GM12892 (cell line): ENCODE measurements at regions not wholly inside any gene's neighbourhood (a gene's known extent, or its start where the extent isn't known, plus 50 kb on each side); places are given as distances from the start of the nearest gene placed in this dataset.

Experiments
- DNase-seq: peaks from one replicate; pipeline ENCODE4 v3.0.0; 2011; ENCODE audit not compliant: insufficient read length
- FAIRE-seq: peaks from 2 replicates; lab custom pipeline; 2011; peaks lifted over from hg19 to GRCh38; lab: Jason Lieb, UNC
- POLR2A ChIP-seq: IDR thresholded peaks from 2 replicates; pipeline ENCODE4 v1.6.1; 2011; ENCODE audit warnings: low read depth, low read length, control low read depth
- POLR2AphosphoS5 ChIP-seq: IDR thresholded peaks from 2 replicates; pipeline ENCODE4 v1.6.1; 2011; ENCODE audit warnings: low read depth, low read length, control low read depth
- TAF1 ChIP-seq: IDR thresholded peaks from 2 replicates; pipeline ENCODE4 v1.6.1; 2011; ENCODE audit warnings: low read depth, mild to moderate bottlenecking, control low read depth, low read length, borderline replicate concordance

DNA sequence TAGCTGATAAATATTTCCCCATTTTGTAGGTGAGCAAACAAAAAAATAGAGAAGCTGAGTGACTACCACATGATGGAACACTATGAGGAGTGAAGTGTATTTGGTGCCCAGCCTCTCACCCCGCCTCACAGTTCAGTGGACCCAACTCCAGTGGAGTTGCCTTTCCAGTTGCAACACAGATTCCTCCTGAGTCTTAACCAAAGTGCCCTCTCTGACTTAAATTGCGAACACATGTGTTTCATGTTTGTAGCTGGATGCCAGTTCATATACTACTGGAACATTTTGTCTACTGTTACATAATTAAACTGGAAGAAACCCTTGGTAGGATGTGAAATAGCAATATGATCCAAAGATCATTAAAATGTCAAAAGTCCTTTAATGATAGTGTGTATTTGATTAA is 448.9 kb downstream of the COL12A1 start:
- DNase-seq (no peak), FAIRE-seq (no peak)
- TF ChIP-seq TAF1, result no peak

DNA sequence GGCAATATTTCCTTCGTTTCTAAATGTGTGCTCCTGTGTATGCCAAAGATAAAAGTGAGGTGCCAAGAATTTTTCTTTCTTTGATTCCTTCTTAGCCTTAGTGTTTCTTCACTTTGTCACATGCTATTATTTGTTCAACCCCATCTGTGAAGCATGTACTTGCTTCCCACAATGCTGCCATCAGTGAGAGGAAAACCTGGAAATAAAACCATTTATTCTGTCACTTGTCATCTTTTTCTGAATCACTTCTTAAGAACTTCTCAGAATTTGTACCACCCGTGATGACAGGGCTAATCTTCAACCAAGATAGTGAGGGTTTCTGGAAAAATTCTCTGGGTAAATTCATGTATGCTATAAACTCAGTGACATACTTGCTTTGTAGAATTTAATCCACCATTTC is 450.1 kb downstream of the COL12A1 start:
- no peak for TF ChIP-seq POLR2A
- TF ChIP-seq TAF1, result no peak
- TF ChIP-seq POLR2AphosphoS5, result no peak
- FAIRE-seq, result no peak
- DNase-seq, result no peak

DNA sequence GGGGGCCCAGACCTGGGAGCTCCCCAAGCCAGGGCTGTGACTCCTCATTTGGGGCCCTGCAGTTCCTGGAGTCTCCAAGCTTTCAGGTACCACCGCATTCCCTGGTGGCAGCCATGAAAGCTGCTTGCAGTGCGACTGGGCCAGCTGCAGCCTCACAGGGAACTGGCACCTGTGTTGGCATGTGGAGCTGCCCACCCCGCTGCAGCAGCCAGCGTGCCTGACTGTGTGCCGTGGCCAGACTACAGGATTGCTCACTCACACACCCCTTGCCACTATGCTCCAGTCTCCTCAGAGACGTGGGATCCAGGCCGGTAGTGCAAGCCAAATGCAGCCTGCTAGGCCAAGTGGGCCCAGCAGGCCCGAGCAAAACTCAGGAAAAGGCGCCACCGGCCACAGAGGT is 450.7 kb downstream of the COL12A1 start:
- no peak for TF ChIP-seq TAF1
- no peak for TF ChIP-seq POLR2A
- no peak for FAIRE-seq
- no peak for DNase-seq

DNA sequence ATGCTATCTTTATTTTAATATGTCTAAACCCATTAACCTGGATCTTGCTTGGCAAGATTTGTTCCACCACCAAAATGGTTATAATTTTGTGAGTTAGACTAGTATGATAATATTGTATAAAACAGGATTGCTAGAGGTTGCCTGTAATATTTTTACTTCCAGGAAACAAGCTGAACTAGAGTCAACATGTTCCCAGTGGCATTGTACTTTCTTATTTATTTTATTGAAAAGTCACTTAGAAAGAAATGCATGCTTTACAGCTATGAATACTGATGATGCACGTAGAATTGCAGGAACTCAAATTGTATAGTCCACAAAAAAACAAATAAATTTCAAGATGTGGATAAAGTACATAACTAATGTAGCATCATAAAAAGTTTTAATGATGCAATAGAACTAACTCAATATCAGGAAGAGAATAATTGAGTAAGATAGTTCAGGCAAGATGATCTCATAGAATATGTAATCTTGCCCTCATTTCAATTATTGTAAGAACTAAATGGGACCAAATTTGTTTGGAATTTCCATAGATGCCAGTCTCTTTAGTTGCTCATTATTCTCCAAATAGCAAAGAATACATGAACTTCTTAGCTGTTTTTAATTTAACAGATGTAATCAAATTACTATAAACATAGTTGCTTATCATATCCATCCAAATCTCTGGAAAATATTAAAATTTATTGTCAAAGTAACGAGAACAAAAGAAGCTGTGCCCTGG is 451.8 kb downstream of the COL12A1 start:
- DNase-seq (no peak), FAIRE-seq (no peak)
- no peak for TF ChIP-seq POLR2A
- TF ChIP-seq POLR2AphosphoS5, result no peak

DNA sequence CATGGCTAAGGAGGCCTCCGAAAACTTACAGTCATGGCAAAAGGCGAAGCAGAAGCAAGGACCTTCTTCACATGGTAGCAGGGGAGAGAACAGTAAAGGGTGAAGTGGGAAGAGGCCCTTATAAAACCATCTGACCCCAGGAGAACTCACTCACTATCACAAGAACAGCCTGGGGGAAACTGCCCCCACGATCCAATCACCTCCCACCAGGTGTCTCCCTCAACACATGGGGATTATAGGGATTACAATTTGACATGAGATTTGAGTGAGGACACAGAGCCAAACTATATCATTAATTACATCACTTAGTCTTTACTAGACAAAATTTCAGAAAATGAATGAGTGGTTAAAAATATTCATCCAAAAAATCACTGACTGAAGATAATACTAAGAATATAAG is 453.6 kb downstream of the COL12A1 start:
- no peak for TF ChIP-seq POLR2A
- no peak for TF ChIP-seq TAF1
- TF ChIP-seq POLR2AphosphoS5, result no peak
- DNase-seq, result no peak
- no peak for FAIRE-seq

DNA sequence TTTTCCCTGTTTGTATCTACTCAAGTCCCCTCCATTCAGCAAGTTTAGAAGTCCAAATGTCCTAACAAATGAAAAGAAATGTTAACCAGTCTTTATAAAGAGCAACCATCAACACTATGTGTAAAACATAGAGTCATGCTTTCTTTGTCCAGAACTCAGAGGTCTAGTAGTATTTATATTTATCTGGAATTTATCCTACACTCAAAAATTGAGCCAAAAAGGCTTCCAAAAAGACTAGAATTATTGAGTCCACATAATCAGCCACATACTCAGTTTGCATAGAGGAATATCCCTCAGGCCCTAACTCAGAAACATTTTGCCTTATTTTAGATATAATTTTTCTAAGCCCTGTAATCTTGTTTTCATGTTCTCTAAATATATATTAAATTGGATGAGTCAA is 455.0 kb downstream of the COL12A1 start:
- no peak for TF ChIP-seq POLR2A
- TF ChIP-seq TAF1, result no peak
- TF ChIP-seq POLR2AphosphoS5, result no peak
- FAIRE-seq (no peak), DNase-seq (no peak)

DNA sequence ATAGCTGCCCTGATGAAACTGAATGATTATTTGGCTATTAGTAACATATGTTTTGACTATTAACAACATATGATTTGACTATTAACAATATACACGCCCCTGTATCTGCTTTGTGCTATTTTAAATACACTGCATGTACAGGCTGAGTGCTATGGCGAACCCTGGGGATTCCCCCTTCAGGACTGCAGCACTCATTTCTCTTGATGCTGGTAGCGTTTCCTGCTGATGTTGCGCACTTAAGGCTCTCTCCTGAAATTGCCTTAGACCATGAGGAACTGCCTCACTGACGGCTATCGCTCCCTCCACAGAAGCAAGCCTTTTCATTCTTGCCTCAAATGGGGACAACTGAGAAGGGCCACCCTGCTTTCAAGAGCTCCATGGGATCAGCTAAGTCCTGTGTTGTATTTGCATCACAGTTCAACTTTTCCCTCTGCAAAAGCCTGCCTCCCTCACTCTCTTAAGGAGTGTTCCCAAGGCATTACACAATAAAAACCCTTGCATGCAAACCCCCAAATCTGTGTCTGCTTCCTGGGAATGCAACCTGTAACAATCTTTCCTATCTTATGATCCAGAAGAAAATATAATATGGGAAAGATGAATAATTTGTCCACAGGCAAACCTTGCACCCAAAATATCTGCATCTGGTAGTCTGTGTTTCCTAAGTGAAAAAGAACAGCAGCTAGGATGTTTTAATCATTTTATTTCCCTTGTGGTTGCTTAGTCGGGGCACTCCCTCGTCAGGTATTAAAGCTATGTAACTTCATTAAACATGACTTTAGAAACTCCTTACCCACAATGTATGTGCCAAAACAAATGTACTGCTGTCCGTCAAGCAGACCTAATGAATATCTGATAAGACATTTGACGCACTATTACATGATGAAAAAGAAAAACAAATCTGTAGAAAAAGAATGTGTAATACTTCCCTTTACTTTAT is 456.4 kb downstream of the COL12A1 start:
- TF ChIP-seq TAF1 (no peak), POLR2AphosphoS5 (no peak), POLR2A (no peak)
- no peak for DNase-seq
- peak; percentile 71 for FAIRE-seq

DNA sequence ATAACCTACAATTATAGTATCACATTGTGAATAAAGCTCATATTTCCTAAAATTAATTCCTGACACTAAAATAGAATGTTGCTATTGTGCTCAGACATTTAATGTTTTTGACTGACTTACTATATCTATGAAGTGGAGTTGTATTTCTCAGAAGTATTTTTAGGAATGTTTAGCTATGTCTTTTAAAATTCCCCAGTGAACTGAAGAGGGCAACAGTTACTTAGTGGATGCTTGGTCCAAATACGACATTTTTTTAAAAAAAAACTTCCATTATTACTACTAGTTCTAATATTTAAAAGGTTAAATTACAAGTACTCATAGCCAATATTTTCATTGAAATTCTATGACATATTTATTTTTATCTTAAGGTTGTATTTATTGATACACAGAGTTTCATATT is 460.2 kb downstream of the COL12A1 start:
- TF ChIP-seq POLR2AphosphoS5, result no peak
- no peak for TF ChIP-seq TAF1
- TF ChIP-seq POLR2A, result no peak
- FAIRE-seq (no peak), DNase-seq (no peak)

DNA sequence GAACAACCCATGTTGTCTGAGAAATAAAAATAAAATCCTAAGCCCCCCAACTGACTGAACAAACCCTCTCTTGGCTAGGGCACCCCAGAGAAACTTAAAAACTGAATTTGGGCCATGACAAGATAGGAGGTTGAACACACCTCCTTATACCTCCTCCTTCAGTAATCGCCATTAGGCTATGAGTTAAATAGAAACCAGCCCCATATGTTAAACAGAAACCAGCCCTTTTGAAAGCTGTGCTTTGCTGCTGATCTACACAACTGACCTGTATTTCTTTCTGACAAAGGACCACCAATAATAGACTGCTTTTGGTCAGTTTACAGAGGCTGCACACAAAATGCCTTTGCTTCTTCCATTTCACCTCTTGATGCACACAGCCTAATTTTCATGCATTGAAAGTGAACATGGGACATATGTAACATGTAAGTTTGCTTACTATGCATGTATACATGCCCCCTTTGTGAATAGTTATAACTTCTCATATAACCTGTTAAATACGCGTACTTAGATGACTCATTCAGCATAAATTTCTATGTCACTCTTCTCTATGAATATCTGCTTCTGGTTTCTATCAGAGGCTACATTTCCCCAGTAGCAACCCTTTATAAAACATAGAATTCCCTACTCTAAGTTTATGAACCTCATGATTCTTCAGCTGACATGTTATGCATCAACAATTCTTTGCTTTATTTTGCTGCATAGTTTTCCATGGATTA is 462.9 kb downstream of the COL12A1 start:
- DNase-seq (no peak), FAIRE-seq (peak; percentile 66)
- no peak for TF ChIP-seq POLR2A

DNA sequence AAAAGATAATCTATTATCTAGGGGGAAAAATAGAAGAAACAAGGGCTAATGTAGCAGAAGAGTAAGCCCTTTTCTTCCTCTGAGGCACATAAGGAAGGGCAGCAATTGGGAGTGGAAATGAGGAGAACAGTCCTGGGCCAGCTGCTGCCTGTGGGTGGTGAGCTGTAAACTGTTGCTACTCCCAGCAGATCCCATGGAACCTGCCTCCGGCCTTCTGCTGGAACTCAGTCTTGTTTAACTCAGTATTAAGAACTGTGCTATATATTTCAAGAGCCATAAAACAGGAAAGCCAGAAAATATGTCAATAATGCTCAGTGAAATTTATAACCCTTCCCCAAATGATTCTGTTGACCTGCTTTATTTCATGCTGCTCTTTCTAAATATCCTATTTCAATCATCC is 464.2 kb downstream of the COL12A1 start:
- no peak for TF ChIP-seq TAF1
- TF ChIP-seq POLR2AphosphoS5, result no peak
- no peak for TF ChIP-seq POLR2A
- no peak for DNase-seq

DNA sequence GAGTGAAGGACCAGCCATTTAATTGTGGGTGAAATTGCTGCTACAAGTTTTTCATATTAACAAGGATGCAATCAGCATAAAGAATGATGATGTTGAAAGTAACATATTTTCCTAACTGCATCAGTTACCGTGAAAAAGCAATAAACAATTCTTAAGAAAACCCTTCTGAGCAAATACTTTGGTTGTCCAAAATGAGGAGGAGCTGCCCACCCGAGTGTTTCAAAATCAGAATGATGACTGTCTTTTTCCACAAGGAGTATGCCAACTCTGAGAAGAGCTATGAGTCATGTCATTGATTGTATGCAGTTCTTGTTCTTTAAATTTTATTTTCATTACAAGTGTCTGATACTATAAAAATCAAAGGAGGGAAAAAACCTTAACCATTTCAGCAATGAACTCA is 470.5 kb downstream of the COL12A1 start:
- TF ChIP-seq POLR2AphosphoS5, result no peak
- no peak for TF ChIP-seq POLR2A
- no peak for TF ChIP-seq TAF1
- DNase-seq (no peak), FAIRE-seq (no peak)

More for the DNA sequence above, 464.2 kb downstream of the COL12A1 start:
- no peak for FAIRE-seq
